ENCODE measurements at regions not wholly inside any gene's neighbourhood (a gene's known extent, or its start where the extent isn't known, plus 50 kb on each side); places are given as distances from the start of the nearest gene placed in this dataset.

DNA sequence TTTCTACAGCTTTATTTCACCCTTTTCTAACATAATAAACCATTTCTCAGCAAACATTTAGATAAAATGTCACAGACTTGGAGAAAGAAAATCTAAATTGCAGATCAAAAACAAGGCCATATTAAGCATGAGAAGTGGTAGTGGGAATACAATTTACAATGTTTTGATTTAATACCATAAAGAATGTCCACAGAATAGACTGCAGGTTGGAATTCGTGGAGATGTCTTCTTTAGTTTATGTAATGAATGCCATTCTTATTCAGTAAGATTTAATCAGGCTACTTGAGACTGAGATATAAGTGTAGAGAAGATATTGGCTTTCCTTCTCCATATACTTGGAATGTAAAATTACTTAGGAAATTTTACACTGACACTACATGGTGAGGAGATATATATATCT, 91.9 kb upstream of the ZFP42 start:
- DNase-seq (ENCODE audit: low read depth in 1 of 2, low spot score in 1 of 2) = no peak
- Histone ChIP-seq H3K27me3 (ENCODE audit: insufficient read depth, poor library complexity, severe bottlenecking) (no peaks in the 10 kb centered on the region), H3K4me3 (replicated peaks; ENCODE audit: insufficient read depth, low read length) (no peak overlapping the region), H3K27ac (replicated peaks) (no peak overlapping the region)
- TF ChIP-seq SPI1 (IDR thresholded peaks at IDR 0.05; ENCODE audit: borderline replicate concordance, low read depth) (no peak), GABPA (IDR thresholded peaks at IDR 0.05; ENCODE audit: low read depth) (no peak), POLR2AphosphoS5 (IDR thresholded peaks at IDR 0.05; ENCODE audit: low read depth) (no peak)
- TF ChIP-seq, protein P1, sequence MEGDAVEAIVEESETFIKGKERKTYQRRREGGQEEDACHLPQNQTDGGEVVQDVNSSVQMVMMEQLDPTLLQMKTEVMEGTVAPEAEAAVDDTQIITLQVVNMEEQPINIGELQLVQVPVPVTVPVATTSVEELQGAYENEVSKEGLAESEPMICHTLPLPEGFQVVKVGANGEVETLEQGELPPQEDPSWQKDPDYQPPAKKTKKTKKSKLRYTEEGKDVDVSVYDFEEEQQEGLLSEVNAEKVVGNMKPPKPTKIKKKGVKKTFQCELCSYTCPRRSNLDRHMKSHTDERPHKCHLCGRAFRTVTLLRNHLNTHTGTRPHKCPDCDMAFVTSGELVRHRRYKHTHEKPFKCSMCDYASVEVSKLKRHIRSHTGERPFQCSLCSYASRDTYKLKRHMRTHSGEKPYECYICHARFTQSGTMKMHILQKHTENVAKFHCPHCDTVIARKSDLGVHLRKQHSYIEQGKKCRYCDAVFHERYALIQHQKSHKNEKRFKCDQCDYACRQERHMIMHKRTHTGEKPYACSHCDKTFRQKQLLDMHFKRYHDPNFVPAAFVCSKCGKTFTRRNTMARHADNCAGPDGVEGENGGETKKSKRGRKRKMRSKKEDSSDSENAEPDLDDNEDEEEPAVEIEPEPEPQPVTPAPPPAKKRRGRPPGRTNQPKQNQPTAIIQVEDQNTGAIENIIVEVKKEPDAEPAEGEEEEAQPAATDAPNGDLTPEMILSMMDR (IDR thresholded peaks at IDR 0.05; ENCODE audit: insufficient read depth, low read length) = no peak
- TF ChIP-seq, protein P2, sequence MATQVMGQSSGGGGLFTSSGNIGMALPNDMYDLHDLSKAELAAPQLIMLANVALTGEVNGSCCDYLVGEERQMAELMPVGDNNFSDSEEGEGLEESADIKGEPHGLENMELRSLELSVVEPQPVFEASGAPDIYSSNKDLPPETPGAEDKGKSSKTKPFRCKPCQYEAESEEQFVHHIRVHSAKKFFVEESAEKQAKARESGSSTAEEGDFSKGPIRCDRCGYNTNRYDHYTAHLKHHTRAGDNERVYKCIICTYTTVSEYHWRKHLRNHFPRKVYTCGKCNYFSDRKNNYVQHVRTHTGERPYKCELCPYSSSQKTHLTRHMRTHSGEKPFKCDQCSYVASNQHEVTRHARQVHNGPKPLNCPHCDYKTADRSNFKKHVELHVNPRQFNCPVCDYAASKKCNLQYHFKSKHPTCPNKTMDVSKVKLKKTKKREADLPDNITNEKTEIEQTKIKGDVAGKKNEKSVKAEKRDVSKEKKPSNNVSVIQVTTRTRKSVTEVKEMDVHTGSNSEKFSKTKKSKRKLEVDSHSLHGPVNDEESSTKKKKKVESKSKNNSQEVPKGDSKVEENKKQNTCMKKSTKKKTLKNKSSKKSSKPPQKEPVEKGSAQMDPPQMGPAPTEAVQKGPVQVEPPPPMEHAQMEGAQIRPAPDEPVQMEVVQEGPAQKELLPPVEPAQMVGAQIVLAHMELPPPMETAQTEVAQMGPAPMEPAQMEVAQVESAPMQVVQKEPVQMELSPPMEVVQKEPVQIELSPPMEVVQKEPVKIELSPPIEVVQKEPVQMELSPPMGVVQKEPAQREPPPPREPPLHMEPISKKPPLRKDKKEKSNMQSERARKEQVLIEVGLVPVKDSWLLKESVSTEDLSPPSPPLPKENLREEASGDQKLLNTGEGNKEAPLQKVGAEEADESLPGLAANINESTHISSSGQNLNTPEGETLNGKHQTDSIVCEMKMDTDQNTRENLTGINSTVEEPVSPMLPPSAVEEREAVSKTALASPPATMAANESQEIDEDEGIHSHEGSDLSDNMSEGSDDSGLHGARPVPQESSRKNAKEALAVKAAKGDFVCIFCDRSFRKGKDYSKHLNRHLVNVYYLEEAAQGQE (IDR thresholded peaks at IDR 0.05; ENCODE audit: insufficient replicate concordance, low read depth) = no peak

DNA sequence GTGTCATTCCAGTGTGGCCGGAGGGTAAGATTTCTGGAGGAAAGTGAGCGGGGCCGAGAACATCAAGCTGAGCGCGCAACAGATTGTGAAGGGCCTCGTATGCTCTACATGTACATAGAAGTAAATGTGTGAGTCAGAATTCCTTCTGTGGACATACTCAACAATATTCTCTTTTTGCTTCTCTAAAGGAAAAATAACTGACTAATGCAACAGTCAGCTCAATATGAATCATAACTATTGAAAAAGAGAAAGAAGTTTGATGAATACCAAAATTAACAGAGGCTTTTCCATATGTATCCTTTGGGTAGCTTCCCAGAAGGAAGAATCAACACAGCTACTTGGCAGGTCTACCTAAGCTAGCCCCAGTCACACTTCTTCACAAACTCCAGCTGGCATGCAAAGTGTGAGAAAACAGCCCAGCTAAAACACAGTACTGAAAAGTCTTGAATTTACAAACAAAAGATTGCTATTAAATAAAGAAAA, 87.5 kb upstream of the ZFP42 start:
- Histone ChIP-seq H3K27me3 (ENCODE audit: insufficient read depth, poor library complexity, severe bottlenecking) (no peaks in the 10 kb centered on the region), H3K4me3 (replicated peaks; ENCODE audit: insufficient read depth, low read length) (no peak overlapping the region), H3K27ac (replicated peaks) (no peak overlapping the region)
- no peak for DNase-seq (ENCODE audit: low read depth in 1 of 2, low spot score in 1 of 2)
- TF ChIP-seq POLR2AphosphoS5 (IDR thresholded peaks at IDR 0.05; ENCODE audit: low read depth) (no peak), SPI1 (IDR thresholded peaks at IDR 0.05; ENCODE audit: borderline replicate concordance, low read depth) (no peak), GABPA (IDR thresholded peaks at IDR 0.05; ENCODE audit: low read depth) (no peak)
- TF ChIP-seq, protein P2 (IDR thresholded peaks at IDR 0.05; ENCODE audit: insufficient replicate concordance, low read depth) = no peak
- TF ChIP-seq, protein P1 (IDR thresholded peaks at IDR 0.05; ENCODE audit: insufficient read depth, low read length) = no peak

DNA sequence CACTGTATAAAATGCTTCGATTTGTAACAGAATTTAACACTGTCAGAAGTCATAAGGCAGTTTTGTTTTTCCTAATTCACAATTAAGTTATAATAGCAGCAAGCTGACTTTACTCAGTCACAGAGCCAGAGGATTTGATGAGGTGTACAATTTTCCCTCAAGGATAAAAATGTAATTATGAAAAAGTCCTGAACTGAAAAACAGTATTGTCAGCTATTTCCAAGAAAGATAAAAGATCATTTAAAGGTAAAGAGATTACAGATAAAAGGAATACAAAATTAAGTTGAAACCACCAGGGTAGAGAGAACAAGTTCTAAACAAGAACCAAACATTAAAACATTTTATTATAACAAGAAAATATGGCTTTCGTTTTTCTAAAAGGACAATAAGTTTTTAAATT, 86.8 kb upstream of the ZFP42 start:
- DNase-seq (ENCODE audit: low read depth in 1 of 2, low spot score in 1 of 2) = no peak
- no peak overlapping the region for H3K27ac ChIP-seq (replicated peaks)
- H3K27me3 ChIP-seq (ENCODE audit: insufficient read depth, poor library complexity, severe bottlenecking) = no peaks in the 10 kb centered on the region
- TF ChIP-seq, protein P1 (IDR thresholded peaks at IDR 0.05; ENCODE audit: insufficient read depth, low read length) = no peak
- TF ChIP-seq, protein P2 (IDR thresholded peaks at IDR 0.05; ENCODE audit: insufficient replicate concordance, low read depth) = no peak
- TF ChIP-seq GABPA (IDR thresholded peaks at IDR 0.05; ENCODE audit: low read depth) = no peak
- TF ChIP-seq POLR2AphosphoS5 (IDR thresholded peaks at IDR 0.05; ENCODE audit: low read depth) = no peak
- no peak for TF ChIP-seq SPI1 (IDR thresholded peaks at IDR 0.05; ENCODE audit: borderline replicate concordance, low read depth)
- no peak overlapping the region for H3K4me3 ChIP-seq (replicated peaks; ENCODE audit: insufficient read depth, low read length)
